RPMI8226 (cell line): ENCODE measurements at regions not wholly inside any gene's neighbourhood (a gene's known extent, or its start where the extent isn't known, plus 50 kb on each side); places are given as distances from the start of the nearest gene placed in this dataset.
"Not testable (repeated sequence)": the region's sequence is repeated elsewhere in the genome, so short reads cannot be mapped to it uniquely, and the experiment has no call there.

Experiments
- DNase-seq: peaks from one replicate; pipeline ENCODE4 v3.0.0-alpha.2; 2015

DNA sequence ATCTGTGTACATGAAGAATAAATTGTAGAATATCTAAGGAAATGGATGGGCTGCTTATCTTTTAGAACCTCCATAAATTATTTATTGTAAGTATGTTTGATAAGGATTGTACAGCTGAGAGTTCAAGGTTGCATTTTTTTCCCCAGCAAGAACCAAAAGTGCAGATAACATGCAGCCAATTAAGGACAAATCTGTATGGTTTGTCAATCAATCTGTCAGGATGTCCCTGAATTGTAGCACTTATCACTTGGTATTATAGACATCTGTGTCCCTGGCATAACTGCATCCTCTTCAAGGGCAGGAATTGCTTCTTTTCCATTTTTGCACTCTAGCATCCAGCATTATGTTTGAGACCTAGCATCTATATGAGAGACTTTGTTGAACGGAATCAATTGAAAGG is 95.4 kb upstream of the IGFBP7 start:
- DNase-seq = no peak

DNA sequence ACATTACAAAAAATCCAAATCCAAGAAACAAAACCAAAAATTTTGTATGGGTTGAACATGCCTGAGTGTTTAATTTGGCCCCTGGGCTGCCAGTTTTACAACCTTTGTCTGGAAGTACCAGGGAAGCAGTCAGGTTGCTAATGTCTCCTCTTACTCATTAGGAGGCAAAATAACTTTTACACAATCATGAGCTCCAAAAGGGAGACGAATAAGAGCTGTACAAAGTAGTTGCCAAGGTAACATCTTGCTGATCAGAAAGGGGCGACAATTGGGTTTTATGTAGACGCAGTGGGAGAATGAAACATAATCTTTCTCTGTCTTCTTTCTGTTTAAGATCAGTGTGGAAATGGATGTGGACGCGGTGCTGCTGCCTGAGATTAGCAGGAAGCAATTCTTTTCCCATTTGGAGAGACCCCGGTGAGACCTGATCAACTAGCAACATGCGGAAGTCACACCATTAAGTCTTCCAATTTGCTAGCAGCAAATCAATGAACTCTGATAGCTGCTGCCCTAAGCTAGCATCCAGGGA is 90.7 kb upstream of the IGFBP7 start:
- no peak for DNase-seq

DNA sequence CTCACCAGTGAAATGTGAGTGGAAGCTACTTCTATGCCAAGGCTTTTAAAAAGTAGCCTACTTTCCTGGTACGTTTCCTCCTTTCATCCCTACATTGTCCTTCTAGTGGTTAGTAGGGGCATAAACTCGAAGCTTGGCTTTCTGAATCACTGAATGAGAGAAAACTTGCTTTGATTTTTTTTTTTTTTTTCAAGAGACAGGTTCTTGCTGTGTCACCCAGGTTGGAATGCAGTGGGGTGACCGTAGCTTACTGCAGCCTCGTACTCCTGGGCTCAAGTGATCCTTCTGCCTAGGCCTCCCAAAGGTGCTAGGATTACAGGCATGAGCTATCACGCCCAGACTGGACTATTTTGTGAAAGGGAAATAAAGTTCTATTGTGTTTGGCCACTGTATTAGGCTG is 89.1 kb upstream of the IGFBP7 start:
- DNase-seq = no peak

DNA sequence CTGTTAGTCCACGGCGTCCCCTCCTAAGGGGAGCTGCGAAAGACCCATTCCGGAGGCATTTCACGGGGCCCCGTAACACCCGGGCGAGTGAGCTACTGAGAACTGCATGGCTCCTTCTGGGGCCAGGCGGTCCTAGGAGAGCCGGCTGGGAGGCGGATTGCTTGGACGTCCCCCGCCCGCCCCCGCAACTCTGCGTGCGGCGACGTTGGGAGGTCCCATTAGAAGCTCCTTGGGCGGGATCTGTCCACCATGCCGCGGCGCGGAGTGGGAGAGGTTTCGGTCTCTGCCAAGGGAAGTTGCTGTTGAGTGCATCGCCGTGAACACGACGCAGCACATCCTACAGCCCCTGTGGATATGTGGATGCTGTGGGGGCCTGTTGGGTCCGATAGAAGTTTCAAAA is 85.4 kb upstream of the IGFBP7 start:
- no peak for DNase-seq

DNA sequence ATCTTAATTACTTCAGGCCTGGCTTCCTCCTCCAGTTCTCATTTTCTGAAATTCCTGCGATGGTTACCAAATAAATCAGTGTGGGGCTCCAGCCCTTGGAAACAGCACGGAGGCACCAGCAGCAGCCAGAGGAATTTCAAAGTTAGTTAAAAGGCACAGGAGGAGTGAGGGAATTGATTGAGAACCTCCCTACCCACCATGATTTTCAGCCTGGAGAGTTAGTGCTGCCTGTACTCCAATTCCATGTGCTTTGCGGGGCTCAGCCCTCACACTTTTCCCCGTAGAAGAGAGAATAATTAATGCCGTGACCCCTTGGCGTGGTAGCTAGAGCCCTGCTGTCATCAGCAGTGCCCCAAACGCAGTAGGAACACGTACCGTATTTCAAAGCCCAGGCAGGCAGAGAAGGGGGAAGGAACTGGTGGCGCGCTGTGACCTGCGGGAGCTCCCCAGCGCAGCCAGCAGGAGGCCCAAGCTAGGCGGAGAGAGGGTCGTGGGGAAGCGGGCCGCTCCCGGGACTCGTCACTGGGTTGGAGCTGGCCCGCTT is 84.0 kb upstream of the IGFBP7 start:
- DNase-seq = no peak

DNA sequence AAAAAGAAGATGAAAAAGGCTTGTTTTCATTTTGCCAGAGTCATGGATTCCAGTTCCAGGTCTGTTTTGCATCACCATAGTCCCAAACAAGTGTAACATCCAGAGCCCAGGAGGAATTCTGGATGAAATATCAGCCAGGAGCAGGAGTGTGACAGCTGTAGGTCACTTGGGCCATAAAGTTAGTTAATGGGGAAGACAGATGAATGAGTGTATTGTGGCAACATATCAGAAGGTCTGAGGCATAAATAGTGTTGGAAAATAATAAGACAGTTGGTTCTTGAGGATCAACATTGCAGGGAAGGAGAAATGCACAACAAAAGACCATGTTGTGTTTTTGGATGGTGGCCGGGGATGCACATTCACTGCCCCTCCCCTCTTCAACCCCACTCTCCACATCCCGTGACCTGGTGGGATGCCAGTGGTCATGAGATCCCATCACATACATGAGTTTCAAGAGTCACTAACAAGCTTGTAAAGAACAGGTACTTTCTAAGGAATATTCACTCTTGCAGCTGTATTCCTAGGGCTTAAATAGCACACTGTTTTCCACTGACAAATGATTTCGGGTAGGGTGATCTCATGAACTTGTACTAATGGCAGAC is 83.1 kb upstream of the IGFBP7 start:
- no peak for DNase-seq

DNA sequence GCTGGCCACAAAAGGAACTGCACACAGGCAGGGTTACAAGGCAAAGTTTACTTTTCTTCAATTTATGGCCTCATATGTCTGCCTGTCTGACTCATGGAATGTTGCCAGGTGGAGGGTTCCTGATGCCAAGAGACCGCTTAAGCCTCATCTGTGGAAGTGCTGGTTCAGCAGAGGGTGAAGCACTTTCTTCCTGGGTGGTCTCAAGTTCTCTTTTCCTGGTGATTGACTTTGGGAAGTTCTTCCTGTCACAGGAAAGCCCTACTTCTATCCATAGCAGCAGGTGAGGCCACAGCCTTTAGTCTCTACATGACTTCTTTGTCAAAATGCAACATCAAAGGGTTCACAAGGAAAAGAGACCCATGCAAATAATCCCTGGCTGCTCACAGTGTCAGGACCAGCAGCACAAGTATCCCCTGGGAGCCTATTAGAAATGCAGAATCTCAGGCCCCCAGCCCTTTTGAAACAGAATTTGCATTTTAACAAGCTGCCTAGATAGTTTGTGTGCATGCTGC is 81.4 kb upstream of the IGFBP7 start:
- no peak for DNase-seq

DNA sequence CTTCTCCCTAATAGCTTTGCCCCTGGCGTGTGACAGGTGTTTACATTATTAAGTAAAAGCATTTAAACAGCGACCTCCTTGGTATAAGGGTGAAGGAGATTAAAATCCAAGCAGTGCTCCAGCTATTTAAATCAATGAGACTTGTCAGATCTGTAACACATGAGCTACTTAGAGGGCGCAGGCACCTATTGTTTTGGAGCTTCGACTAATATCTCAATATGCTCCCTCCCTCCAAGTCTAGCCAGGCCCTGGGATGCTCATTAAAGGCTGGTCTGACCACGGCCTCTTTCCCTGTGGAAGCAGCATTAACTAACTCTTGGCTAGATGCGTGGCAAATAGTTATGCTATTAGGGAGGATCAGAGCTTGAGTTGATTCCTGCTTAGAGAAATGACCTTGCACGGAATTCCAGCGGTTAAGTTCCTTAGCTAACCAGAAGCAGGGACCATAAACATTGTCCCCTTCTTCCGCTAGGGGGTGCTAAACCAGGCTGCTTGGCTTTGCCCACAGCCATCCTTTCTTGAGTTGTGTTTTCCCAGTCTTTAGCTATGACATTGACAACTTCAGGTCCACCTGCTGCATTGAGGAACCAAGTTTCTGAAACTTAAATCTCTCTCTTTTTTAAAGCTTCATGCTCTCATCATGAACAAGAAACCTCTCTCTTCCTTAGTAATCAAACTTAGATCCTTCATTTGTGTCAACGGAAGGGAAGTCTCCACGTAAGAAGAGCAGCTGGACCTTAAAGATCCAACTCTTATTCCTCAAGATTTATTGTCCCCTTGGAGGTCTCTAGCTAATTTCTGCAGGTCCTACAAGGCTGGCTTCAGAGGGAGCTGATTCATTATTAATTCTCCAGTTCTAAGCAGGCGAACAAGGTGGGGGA is 80.7 kb upstream of the IGFBP7 start:
- peak; percentile 32 for DNase-seq

DNA sequence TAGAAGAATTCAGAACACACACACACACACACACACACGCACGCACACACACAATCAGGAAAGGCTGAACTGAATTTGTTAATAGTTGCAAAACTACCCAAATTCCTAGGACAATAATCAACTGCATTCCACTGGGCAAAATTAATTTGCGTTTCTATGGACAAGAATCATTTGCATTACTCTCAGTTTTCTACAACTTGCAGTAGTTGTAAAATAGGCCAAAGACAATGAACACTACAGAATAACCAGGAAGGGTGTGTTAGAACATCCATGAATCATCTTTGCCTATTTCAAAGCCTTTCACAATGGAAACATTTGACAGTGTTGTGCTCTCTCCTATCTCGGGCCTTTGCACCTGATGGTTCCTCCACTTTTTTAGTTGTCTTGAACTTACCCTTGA is 77.1 kb upstream of the IGFBP7 start:
- DNase-seq = no peak

DNA sequence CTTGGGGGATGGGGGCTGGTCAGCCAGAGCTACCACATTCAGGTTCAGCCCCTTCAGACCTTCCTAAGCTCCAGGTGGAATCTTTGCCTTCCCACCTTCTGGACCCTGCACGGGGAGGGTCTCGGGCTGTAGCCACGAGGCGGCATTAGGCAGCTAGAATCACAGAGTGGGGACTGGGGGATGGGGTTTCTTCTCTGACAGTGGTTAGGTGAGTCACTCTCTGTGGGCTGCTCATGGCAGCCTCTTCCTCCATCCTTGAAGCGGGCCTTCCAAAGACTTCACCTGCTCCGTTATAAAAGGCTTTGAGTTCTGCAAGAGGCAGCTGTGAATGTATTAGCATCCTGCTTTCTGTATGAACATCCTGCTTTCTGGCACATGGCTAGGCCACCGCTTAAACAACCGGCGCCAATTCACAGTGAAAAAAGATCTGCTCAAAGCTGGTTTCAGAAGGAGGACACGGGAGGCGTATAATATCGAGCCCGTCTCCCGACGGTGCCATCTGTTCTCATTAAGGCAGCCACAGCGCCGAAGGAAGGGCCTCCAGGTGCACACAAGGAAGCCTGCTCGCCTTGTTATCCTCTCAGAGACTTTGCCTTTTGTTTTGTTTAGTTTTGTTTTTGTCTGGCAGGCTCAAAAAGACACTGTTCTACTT is 74.3 kb upstream of the IGFBP7 start:
- DNase-seq = no peak

DNA sequence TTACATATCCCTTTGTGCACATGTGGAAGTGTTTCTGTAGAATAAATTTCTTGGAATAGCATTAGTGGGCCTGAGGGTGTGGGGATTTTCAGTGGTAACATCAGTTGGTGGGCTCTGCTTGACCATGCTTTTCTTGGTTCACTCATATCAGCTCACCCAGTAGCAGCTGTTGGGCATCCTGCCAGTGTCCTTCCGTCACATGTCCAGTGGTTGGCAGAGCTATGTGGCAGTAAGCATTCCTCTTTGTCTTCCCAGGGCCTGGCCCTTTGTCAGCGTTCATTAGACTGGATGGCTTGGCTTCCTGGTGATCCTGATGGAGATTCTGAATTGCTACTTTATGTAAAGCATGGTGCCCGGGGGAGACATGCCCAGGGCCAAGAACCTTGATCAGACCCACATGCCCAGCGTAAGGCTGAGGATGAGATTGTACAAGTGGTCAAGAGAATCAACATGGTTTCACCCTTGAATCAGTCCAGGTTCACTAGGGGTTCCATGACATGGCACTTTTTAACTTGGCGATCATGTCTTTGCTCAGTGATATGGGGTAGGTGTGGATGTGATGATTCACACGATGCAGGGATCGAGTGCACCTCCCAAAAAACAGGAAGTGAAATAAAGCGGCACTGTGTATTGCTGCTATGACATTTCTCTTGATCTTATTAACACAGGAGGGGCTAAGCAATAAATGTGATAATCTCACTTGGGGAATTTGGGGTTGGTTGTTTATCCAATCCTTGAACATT is 72.1 kb upstream of the IGFBP7 start:
- DNase-seq = peak; percentile 29

DNA sequence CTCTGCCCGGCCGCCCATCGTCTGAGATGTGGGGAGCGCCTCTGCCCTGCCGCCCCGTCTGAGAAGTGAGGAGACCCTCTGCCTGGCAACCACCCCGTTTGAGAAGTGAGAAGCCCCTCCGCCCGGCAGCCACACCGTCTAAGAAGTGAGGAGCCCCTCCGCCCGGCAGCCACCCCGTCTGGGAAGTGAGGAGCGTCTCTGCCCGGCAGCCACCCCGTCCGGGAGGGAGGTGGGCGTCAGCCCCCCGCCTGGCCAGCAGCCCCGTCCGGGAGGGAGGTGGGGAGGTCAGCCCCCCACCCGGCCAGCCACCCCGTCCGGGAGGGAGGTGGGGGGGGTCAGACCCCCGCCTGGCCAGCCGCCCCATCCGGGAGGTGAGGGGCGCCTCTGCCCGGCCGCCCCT is 63.0 kb upstream of the IGFBP7 start:
- not testable (repeated sequence) for DNase-seq

DNA sequence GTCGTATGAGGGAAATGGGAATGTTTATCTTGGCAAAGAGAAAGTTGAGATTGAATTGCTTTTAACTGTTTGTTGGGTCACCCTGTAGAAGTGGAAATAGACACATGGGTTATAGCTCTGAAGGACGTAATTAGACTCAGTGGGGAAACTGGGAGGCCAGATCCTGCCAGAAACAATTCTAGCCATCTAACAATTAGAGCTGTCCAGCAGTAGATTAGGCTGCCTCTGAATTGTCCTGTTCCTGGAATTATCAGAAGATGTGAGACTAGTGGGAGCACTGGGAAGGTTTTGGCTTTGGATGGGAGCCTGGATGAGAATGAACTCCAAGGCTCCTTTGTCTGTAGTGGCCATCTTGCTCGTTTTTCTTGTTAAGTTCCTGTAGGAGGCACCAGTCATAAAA is 61.9 kb upstream of the IGFBP7 start:
- DNase-seq = no peak

DNA sequence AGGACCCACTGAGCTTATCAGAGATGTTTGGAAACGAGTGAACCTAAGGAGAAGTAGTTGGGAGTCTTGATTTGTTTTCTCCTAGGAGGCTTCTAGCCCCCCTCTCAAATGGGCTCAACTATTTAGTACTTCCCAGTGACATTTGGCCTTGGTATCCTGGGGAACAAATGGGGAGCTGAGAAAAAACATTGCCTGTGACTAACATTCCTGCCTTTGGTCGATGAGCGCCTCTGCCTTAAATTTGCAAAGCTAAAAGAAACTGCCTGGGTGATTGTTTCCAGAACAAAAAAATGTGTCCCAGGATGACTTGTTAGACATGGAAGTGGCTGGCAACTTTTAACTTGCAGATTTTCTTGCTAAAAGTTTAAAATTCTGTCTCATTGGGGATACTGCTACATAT is 58.8 kb upstream of the IGFBP7 start:
- DNase-seq = no peak

DNA sequence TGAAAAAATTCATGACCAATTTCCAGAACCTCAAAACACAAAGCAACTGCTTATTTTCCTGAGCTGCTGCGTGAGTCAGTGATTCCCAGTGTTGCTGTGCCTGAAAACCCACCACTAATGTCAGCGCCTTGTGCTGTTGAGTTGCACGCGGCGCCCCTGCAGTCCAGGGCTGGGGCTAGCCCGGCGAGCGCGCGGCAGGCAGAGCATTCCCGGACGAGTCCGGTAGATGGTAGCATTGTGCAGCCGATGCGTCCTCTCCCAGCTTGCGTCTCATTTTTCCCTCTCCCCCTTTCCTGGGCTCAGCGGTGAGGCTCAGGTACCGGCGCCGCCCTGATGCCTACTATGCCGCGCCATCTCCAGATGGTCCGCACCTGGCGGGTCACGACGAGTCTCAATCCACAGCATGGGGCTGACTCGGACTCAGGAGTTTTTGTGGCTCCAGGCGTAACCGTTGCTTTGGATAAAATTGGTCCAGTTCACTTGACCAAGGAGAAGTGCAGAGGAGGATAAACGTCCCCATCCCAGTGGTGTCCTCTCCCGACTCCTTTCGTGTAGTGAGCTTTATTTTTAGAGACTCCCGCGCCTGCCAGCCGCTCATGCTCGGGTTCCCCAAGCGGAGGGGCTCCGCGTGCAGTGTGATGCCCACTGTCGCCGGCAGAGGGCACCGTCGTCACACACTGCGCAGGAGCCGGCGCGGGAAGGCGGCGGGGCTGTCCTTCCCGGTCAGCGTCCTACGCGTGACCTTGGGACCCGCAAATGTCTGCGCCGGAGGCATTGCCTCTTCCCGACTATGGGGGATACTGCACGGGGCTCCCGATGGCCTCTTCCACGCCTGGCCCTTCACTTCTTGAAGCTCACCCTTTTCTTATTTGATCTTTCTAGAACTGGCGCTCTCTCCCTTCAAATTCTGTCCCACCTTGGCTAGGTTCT is 53.6 kb upstream of the IGFBP7 start:
- DNase-seq = peak; percentile 63

DNA sequence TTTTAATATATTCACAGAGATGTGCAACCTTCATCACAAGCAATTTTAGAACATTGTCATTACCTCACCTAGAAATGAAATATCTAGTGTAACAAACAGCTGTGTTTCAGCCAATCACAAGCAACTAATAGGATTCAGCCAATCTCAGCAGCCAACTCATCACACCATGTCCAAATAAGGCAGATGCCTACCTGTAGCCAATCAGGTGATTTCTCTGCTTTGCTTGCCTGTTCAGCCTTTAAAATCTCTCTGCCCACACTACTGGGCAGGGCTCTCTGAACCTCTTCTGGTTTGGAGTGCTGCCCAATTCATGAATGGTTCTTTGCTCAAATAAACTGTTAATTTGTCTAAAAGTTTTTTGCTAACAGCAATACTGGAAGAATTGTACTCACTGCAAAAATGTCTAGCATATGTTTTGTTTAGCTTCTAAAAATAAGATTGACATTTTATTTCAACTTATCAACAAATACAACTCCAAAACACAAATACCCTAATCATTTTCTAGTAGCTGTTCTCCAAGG is 52.4 kb upstream of the IGFBP7 start:
- DNase-seq = no peak
